Mesenchymal stem cell (in vitro differentiated cells and primary cell): ENCODE measurements at regions not wholly inside any gene's neighbourhood (a gene's known extent, or its start where the extent isn't known, plus 50 kb on each side); places are given as distances from the start of the nearest gene placed in this dataset.
A peak's percentile ranks its signal among the peaks of the same experiment; 100 is the strongest.

ENCODE experiments used
- DNase-seq: peaks from one replicate; pipeline ENCODE4 v3.0.0-alpha.2; 2013
- H2AFZ ChIP-seq: one replicate; pipeline ENCODE4 v1.6.1; 2013; ENCODE audit warnings: low read depth, mild to moderate bottlenecking, control low read depth, inconsistent platforms, low read length, moderate library complexity
- H2AK5ac ChIP-seq: 2 replicates; pipeline ENCODE4 v1.6.1; 2013; ENCODE audit warnings: low read length, moderate library complexity, mild to moderate bottlenecking, inconsistent platforms; ENCODE audit not compliant: severe bottlenecking
- H2BK120ac ChIP-seq: one replicate; pipeline ENCODE4 v1.6.1; 2013; ENCODE audit warnings: low read depth, mild to moderate bottlenecking, inconsistent platforms, low read length, moderate library complexity
- H2BK12ac ChIP-seq, 2 experiments: one replicate each; pipeline ENCODE4 v1.6.1; 2013; ENCODE audit warnings: inconsistent platforms in 2 of 2, low read length in 2 of 2, mild to moderate bottlenecking in 2 of 2, moderate library complexity in 2 of 2, control low read depth in 1 of 2
- H2BK15ac ChIP-seq: one replicate; pipeline ENCODE4 v1.6.1; 2013; ENCODE audit warnings: mild to moderate bottlenecking, low read depth, inconsistent platforms; ENCODE audit not compliant: poor library complexity, severe bottlenecking
- H2BK5ac ChIP-seq: 2 replicates; pipeline ENCODE4 v1.6.1; 2013; ENCODE audit warnings: low read depth, mild to moderate bottlenecking, low read length, control low read depth, inconsistent platforms; ENCODE audit not compliant: poor library complexity, severe bottlenecking
- H3K14ac ChIP-seq, 2 experiments: one replicate each; pipeline ENCODE4 v1.6.1; 2013; ENCODE audit warnings: inconsistent platforms in 2 of 2, low read length in 2 of 2, control low read depth in 1 of 2, mild to moderate bottlenecking in 1 of 2, moderate library complexity in 1 of 2
- H3K18ac ChIP-seq, 2 experiments: one replicate each; pipeline ENCODE4 v1.6.1; 2013; ENCODE audit warnings: inconsistent platforms in 2 of 2, low read length in 2 of 2, control low read depth in 1 of 2, low read depth in 1 of 2, mild to moderate bottlenecking in 1 of 2
- H3K23ac ChIP-seq, 2 experiments: one replicate each; pipeline ENCODE4 v1.6.1; 2013; ENCODE audit warnings: inconsistent platforms in 2 of 2, low read length in 2 of 2, mild to moderate bottlenecking in 2 of 2, moderate library complexity in 2 of 2, control low read depth in 1 of 2
- H3K27ac ChIP-seq: 2 replicates; pipeline ENCODE4 v1.5.1; 2013; ENCODE audit warnings: mild to moderate bottlenecking, moderate library complexity, low read length, control low read depth, inconsistent platforms; ENCODE audit not compliant: poor library complexity, severe bottlenecking
- H3K27me3 ChIP-seq, 2 experiments: 2 replicates each; pipeline versions ENCODE4 v1.6.1 to v1.7.0; 2013; ENCODE audit warnings: low read length in 2 of 2, mild to moderate bottlenecking in 2 of 2, moderate library complexity in 2 of 2, control low read depth in 1 of 2, inconsistent platforms in 1 of 2; ENCODE audit not compliant: control insufficient read depth in 1 of 2, insufficient read depth in 1 of 2
- H3K36me3 ChIP-seq, 2 experiments: 2 replicates each; pipeline versions ENCODE4 v1.6.1 to v1.7.0; 2013; ENCODE audit warnings: low read length in 2 of 2, control low read depth in 1 of 2, inconsistent platforms in 1 of 2, low read depth in 1 of 2, mild to moderate bottlenecking in 1 of 2; ENCODE audit not compliant: insufficient read depth in 2 of 2, control insufficient read depth in 1 of 2
- H3K4ac ChIP-seq, 2 experiments: one replicate each; pipeline ENCODE4 v1.6.1; 2013; ENCODE audit warnings: inconsistent platforms in 2 of 2, low read length in 2 of 2, mild to moderate bottlenecking in 2 of 2, moderate library complexity in 2 of 2, control low read depth in 1 of 2, low read depth in 1 of 2
- H3K4me1 ChIP-seq: 2 replicates; pipeline ENCODE4 v1.6.1; 2013; ENCODE audit warnings: low read depth, low read length, control low read depth; ENCODE audit not compliant: control insufficient read depth, insufficient read depth
- H3K4me2 ChIP-seq: 2 replicates; pipeline ENCODE4 v1.6.1; 2013; ENCODE audit warnings: low read length, mild to moderate bottlenecking, inconsistent platforms; ENCODE audit not compliant: poor library complexity, severe bottlenecking
- H3K4me3 ChIP-seq, 2 experiments: 2 replicates each; pipeline versions ENCODE4 v1.5.1 to v1.7.0; 2013; ENCODE audit warnings: low read length in 2 of 2, mild to moderate bottlenecking in 2 of 2, control low read depth in 1 of 2, low read depth in 1 of 2; ENCODE audit not compliant: insufficient read depth in 1 of 2
- H3K79me1 ChIP-seq: replicated peaks from 2 replicates; pipeline ENCODE4 v1.6.1; 2013; ENCODE audit warnings: mild to moderate bottlenecking, control low read depth, low read length, inconsistent platforms; ENCODE audit not compliant: poor library complexity, severe bottlenecking
- H3K9ac ChIP-seq: 2 replicates; pipeline ENCODE4 v1.7.0; 2013; ENCODE audit warnings: mild to moderate bottlenecking, low read length, moderate library complexity
- H3K9me3 ChIP-seq: 2 replicates; pipeline ENCODE4 v1.7.0; 2013; ENCODE audit warnings: mild to moderate bottlenecking, low read length; ENCODE audit not compliant: control insufficient read depth
- H4K8ac ChIP-seq: one replicate; pipeline ENCODE4 v1.6.1; 2013; ENCODE audit warnings: inconsistent platforms, mild to moderate bottlenecking, low read length, moderate library complexity
- H4K91ac ChIP-seq: one replicate; pipeline ENCODE4 v1.6.1; 2013; ENCODE audit warnings: mild to moderate bottlenecking, low read length, inconsistent platforms
- WGBS: methylation state at CpG from one replicate; pipeline ENCODE4 v1.1.7; 2013; ENCODE audit warnings: mixed read lengths; 5-methylcytosine and 5-hydroxymethylcytosine counted together

DNA sequence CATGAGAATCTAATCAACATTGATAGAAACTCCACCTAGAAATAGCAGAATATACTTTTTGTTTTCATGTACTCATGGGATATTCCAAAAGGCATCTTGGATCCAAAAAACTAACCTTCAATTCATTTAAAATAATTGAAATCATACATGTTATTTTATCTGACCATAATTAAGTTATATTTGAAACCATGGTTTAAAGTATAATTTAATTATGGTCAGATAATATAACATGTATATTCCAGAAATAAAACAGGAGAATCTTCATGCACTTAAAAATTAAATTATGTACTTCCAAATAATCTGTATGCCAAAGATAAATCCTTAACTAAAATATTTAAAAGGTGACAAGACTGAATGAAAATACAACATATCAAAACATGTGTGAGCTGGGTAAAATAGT, 651.3 kb upstream of the LINC00305 start:
- Histone ChIP-seq H2BK15ac (no peak overlapping the region), H3K36me3 (no peaks in the 10 kb centered on the region), H3K9ac (no peak overlapping the region), H3K4me1 (no peaks in the 10 kb centered on the region), H3K27me3 (no peaks in the 10 kb centered on the region), H4K8ac (no peak overlapping the region), H2BK5ac (no peak overlapping the region), H3K27ac (no peak overlapping the region), H2AK5ac (no peak overlapping the region), H4K91ac (no peak overlapping the region), H2AFZ (no peak overlapping the region), H3K4me2 (no peak overlapping the region), H3K79me1 (no peaks in the 10 kb centered on the region), H3K18ac (no peak overlapping the region), H2BK120ac (no peak overlapping the region), H3K23ac (no peak overlapping the region), H3K9me3 (peaks cover 3% of the 10 kb centered on the region), H3K4me3 (no peak overlapping the region), H3K4ac (no peak overlapping the region), H2BK12ac (no peak overlapping the region), H3K14ac (no peak overlapping the region)
- no peak for DNase-seq

DNA sequence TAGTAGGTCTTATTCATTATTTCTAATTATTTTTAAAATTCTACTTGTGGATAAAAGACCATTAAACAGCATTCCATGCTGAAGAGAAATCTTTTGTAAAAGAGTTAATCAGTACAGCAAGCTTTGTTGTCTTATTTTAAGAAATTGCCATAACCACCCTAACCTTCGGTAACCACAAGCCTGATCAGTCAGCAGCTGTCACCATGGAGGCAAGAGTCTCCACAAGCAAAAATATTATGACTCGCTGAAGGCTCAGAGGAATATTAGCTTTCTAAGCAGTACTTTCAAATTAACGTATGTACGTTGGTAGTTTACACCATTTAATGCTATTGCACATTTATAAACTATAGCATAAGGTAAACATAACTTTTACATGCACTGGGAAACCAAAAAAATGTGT, 650.5 kb upstream of the LINC00305 start:
- H3K36me3 ChIP-seq = no peaks in the 10 kb centered on the region
- H2BK12ac ChIP-seq = no peak overlapping the region
- H3K9ac ChIP-seq = no peak overlapping the region
- H2AK5ac ChIP-seq = no peak overlapping the region
- H3K23ac ChIP-seq = no peak overlapping the region
- no peak overlapping the region for H4K91ac ChIP-seq
- H3K79me1 ChIP-seq = no peaks in the 10 kb centered on the region
- H3K4me1 ChIP-seq = no peaks in the 10 kb centered on the region
- H3K27ac ChIP-seq = no peak overlapping the region
- H2BK15ac ChIP-seq = no peak overlapping the region
- WGBS = 78% methylated on average over 1 of the region's 4 CpGs
- H3K4ac ChIP-seq = no peak overlapping the region
- no peaks in the 10 kb centered on the region for H3K27me3 ChIP-seq
- H2AFZ ChIP-seq = no peak overlapping the region
- no peak overlapping the region for H4K8ac ChIP-seq
- no peak overlapping the region for H3K14ac ChIP-seq
- H3K4me3 ChIP-seq = no peak overlapping the region
- H2BK5ac ChIP-seq = no peak overlapping the region
- no peak overlapping the region for H2BK120ac ChIP-seq
- H3K18ac ChIP-seq = no peak overlapping the region
- DNase-seq = peak; percentile 1
- H3K4me2 ChIP-seq = no peak overlapping the region
- H3K9me3 ChIP-seq = peaks cover 3% of the 10 kb centered on the region

DNA sequence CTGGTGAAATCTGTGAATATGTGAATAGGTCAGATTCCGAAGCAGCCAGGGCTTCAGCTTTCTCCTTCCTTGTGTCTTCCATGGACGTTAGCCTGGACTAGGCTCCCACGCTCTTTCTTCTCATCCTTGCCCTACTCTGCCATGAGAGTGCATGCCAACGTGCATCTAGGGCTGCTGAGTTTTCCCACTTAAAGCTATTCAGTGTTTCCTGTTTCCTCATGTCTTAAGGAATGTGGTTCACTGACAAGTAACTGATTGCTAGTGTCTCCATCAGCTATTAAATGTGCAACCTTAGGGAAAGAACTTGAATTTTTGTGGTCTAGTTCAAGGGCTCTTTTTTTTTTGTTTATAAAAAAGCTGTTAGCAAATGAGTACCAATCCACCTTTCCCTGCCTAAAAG, 642.3 kb upstream of the LINC00305 start:
- Histone ChIP-seq H3K23ac (no peak overlapping the region), H3K4me2 (no peak overlapping the region), H3K79me1 (no peaks in the 10 kb centered on the region), H2BK120ac (no peak overlapping the region), H3K27ac (no peak overlapping the region), H3K36me3 (no peaks in the 10 kb centered on the region), H2AFZ (no peak overlapping the region), H3K9me3 (peaks cover 3% of the 10 kb centered on the region), H2BK15ac (no peak overlapping the region), H3K4me3 (no peak overlapping the region), H3K4me1 (no peaks in the 10 kb centered on the region), H3K14ac (no peak overlapping the region), H2BK5ac (no peak overlapping the region), H3K27me3 (no peaks in the 10 kb centered on the region), H3K9ac (no peak overlapping the region), H4K91ac (no peak overlapping the region), H4K8ac (no peak overlapping the region), H3K4ac (no peak overlapping the region), H2AK5ac (no peak overlapping the region), H3K18ac (no peak overlapping the region), H2BK12ac (no peak overlapping the region)
- WGBS = 51% methylated on average over 4 of the region's 4 CpGs
- DNase-seq = peak; percentile 14

DNA sequence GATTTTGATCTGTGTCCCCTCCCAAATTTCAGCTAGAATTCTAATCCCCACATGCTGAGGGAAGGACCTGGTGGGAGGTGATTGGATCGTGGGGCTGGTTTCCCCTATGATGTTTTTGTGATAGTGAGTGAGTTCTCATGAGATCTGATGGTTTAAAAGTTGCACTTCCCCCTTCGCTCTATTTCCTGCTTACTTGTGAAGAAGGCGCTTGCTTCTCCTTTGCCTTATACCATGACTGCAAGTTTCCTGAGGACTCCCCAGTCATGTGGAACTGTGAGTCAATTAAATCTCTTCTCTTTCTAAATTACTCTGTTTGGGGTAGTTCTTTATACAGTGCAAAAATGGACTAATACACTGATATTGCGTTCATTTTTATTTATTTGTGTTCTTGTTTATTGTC, 636.8 kb upstream of the LINC00305 start:
- H3K9ac ChIP-seq = no peak overlapping the region
- H4K8ac ChIP-seq = no peak overlapping the region
- peaks cover 3% of the 10 kb centered on the region for H3K9me3 ChIP-seq
- H3K14ac ChIP-seq = no peak overlapping the region
- H3K4me2 ChIP-seq = no peak overlapping the region
- no peak overlapping the region for H3K23ac ChIP-seq
- no peaks in the 10 kb centered on the region for H3K79me1 ChIP-seq
- no peaks in the 10 kb centered on the region for H3K36me3 ChIP-seq
- no peak overlapping the region for H3K4me3 ChIP-seq
- no peak for DNase-seq
- H3K4ac ChIP-seq = no peak overlapping the region
- H2BK5ac ChIP-seq = no peak overlapping the region
- H2BK15ac ChIP-seq = no peak overlapping the region
- no CpG with 5 or more reads among the region's 4 CpGs for WGBS
- no peak overlapping the region for H2AFZ ChIP-seq
- H3K27me3 ChIP-seq = no peaks in the 10 kb centered on the region
- no peak overlapping the region for H3K18ac ChIP-seq
- H3K4me1 ChIP-seq = no peaks in the 10 kb centered on the region
- H2BK120ac ChIP-seq = no peak overlapping the region
- no peak overlapping the region for H2BK12ac ChIP-seq
- no peak overlapping the region for H3K27ac ChIP-seq
- H4K91ac ChIP-seq = no peak overlapping the region
- no peak overlapping the region for H2AK5ac ChIP-seq
